Adrenal gland (tissue), 9 donors: ENCODE measurements at regions not wholly inside any gene's neighbourhood (a gene's known extent, or its start where the extent isn't known, plus 50 kb on each side); places are given as distances from the start of the nearest gene placed in this dataset.

Experiments used
- DNase-seq, 7 donors: peaks; one replicate each; pipeline ENCODE4 v3.0.0-alpha.2; 2019 to 2020
- H3K27ac ChIP-seq, 5 donors: fragments of 200-600 bp; sonication (generic) in 4 of 5; 1 replicate in 3 of 5; 2 replicates in 2 of 5; pipeline versions ENCODE4 v1.5.1 to v1.8.0; 2016 to 2020; ENCODE audit warnings: mild to moderate bottlenecking in 1 of 5
- H3K27me3 ChIP-seq: fragments of 200-600 bp; 2 replicates; pipeline ENCODE4 v1.8.0; 2021
- H3K36me3 ChIP-seq, 2 donors: fragments of 200-600 bp; replicated peaks in 1 of 2; 1 replicate in 1 of 2; 2 replicates in 1 of 2; pipeline versions ENCODE4 v1.5.1 to v1.8.0; 2018 to 2022
- H3K4me1 ChIP-seq, 2 donors: fragments of 200-600 bp; replicated peaks in 1 of 2; 1 replicate in 1 of 2; 2 replicates in 1 of 2; pipeline versions ENCODE4 v1.5.1 to v1.8.0; 2018 to 2021
- H3K4me3 ChIP-seq, 4 donors: fragments of 200-600 bp; sonication (generic) in 3 of 4; one replicate each; pipeline ENCODE4 v1.5.1; 2016 to 2018
- H3K9me3 ChIP-seq, 3 donors: fragments of 200-600 bp; sonication (generic) in 1 of 3; replicated peaks in 1 of 3; 1 replicate in 2 of 3; 2 replicates in 1 of 3; pipeline versions ENCODE4 v1.5.1 to v1.8.0; 2016 to 2021
- CTCF ChIP-seq, 6 experiments: fragments of 450-650 bp in 4 of 6; fragments of 200-600 bp in 2 of 6; sonication (generic) in 1 of 6; IDR thresholded peaks; 1 replicate in 5 of 6; 2 replicates in 1 of 6; pipeline versions ENCODE4 v1.5.1 to v1.8.0; 2016 to 2021; ENCODE audit warnings: antibody characterized with exemption in 6 of 6, mild to moderate bottlenecking in 2 of 6, moderate library complexity in 1 of 6
- POLR2A ChIP-seq, 2 donors: fragments of 450-650 bp; IDR thresholded peaks; one replicate each; pipeline ENCODE4 v1.6.1; 2017; ENCODE audit warnings: antibody characterized with exemption in 2 of 2, mild to moderate bottlenecking in 2 of 2, moderate library complexity in 1 of 2
- WGBS, 4 donors: extraction: QIAGEN DNeasy Blood & Tissue Kit in 2 of 4; methylation state at CpG; one replicate each; pipeline versions ENCODE4 v1.1.5 to v1.1.7; 2013 to 2017; 5-methylcytosine and 5-hydroxymethylcytosine counted together
- intact Hi-C, 2 donors: fragments of 100-400 bp; cut with DNase I; formaldehyde crosslinking; loops; one replicate each; pipeline versions ENCODE4 v1.14.1 to v1.15.0; 2022 to 2023
- donor health status: healthy with polysubstance abuse.
- donor health status: Bipolar disorder and iron deficiency.
- donor health status: DM: yes; HTN: yes; CAD: no.
- donor health status: DM: no; HTN: no; CAD: no.
- donor health status: DM: no; HTN: no; CAD: no.

GRCh38 chr19:5218255-5218855, 122.3 kb downstream of the PTPRS start:
- Histone ChIP-seq H3K4me3 (no peak overlapping the region), H3K9me3 (no peaks in the 10 kb centered on the region), H3K4me1 (no peaks in the 10 kb centered on the region), H3K27me3 (no peaks in the 10 kb centered on the region), H3K27ac (no peak overlapping the region), H3K36me3 (peaks cover 0 to 92% of the 10 kb centered on the region in 2 donors)
- intact Hi-C loops = no loop called here
- no peak for TF ChIP-seq CTCF (IDR thresholded peaks at IDR 0.05)
- no peak for TF ChIP-seq POLR2A (IDR thresholded peaks at IDR 0.05)
- DNase-seq = no peak
- WGBS, 4 donors = 91 to 98% (median 96%) methylated on average over 11 to 12 of the region's 12 CpGs

- Histone ChIP-seq H3K4me3 (no peak overlapping the region), H3K4me1 (no peaks in the 10 kb centered on the region), H3K27me3 (no peaks in the 10 kb centered on the region), H3K9me3 (no peaks in the 10 kb centered on the region), H3K36me3 (peaks cover 0 to 91% of the 10 kb centered on the region in 2 donors), H3K27ac (no peak overlapping the region)
- 90 to 96% (median 94%) methylated on average over 4 of the region's 4 CpGs for WGBS, 4 donors
- intact Hi-C loops = no loop called here
- TF ChIP-seq POLR2A (IDR thresholded peaks at IDR 0.05) (no peak), CTCF (IDR thresholded peaks at IDR 0.05) (no peak)
- DNase-seq = no peak
These were observed 123.4 kb downstream of the PTPRS start for GRCh38 chr19:5217171-5217570.

- Histone ChIP-seq H3K9me3 (no peaks in the 10 kb centered on the region), H3K4me3 (no peak overlapping the region), H3K27me3 (no peaks in the 10 kb centered on the region), H3K27ac (no peak overlapping the region), H3K36me3 (peaks cover 0 to 94% of the 10 kb centered on the region in 2 donors), H3K4me1 (no peaks in the 10 kb centered on the region)
- no peak for TF ChIP-seq POLR2A (IDR thresholded peaks at IDR 0.05)
- TF ChIP-seq CTCF (IDR thresholded peaks at IDR 0.05) = no peak
- intact Hi-C loops = no loop called here
- WGBS, 4 donors = 84 to 94% (median 90%) methylated on average over 13 to 14 of the region's 14 CpGs
- DNase-seq = no peak
These were observed 124.3 kb downstream of the PTPRS start for GRCh38 chr19:5216141-5216847.

GRCh38 chr19:5215431-5215830, 125.2 kb downstream of the PTPRS start:
- Histone ChIP-seq H3K27ac (no peak overlapping the region), H3K4me1 (no peaks in the 10 kb centered on the region), H3K9me3 (no peaks in the 10 kb centered on the region), H3K4me3 (no peak overlapping the region), H3K36me3 (peaks cover 0 to 95% of the 10 kb centered on the region in 2 donors), H3K27me3 (no peaks in the 10 kb centered on the region)
- DNase-seq = no peak
- TF ChIP-seq POLR2A (IDR thresholded peaks at IDR 0.05) = no peak
- no peak for TF ChIP-seq CTCF (IDR thresholded peaks at IDR 0.05)
- intact Hi-C loops = no loop called here
- 91 to 96% (median 94%) methylated on average over 12 to 18 of the region's 18 CpGs for WGBS, 4 donors
